HG02588 (cell line): ENCODE measurements at regions not wholly inside any gene's neighbourhood (a gene's known extent, or its start where the extent isn't known, plus 50 kb on each side); places are given as distances from the start of the nearest gene placed in this dataset.
"Not testable (repeated sequence)": the region's sequence is repeated elsewhere in the genome, so short reads cannot be mapped to it uniquely, and the experiment has no call there.

Experiments used
- ATAC-seq: cut with Tn5 transposase; IDR thresholded peaks from one replicate; pipeline ENCODE4 v1.9.1; 2021; ENCODE audit warnings: mild to moderate bottlenecking, moderate library complexity; ENCODE audit not compliant: unreplicated experiment

DNA sequence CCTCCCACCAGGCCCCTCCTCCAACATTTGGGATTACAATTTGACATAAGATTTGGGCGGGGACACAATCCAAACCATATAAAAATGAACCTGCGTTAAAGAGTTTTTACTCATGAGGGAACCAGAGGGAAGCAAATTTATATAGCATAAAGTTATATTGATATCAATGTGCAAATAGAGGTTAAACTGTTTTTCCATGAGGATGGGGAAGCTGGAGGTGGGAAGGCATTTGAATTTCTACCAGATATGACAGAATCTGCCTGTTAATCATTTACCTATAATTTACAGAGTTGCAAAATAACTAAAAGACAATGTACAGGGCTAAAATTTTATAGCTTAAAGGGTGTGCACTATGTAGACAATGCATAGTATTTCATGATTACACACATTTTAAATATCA, 322.0 kb upstream of the FKBP1C start:
- no peak for ATAC-seq

DNA sequence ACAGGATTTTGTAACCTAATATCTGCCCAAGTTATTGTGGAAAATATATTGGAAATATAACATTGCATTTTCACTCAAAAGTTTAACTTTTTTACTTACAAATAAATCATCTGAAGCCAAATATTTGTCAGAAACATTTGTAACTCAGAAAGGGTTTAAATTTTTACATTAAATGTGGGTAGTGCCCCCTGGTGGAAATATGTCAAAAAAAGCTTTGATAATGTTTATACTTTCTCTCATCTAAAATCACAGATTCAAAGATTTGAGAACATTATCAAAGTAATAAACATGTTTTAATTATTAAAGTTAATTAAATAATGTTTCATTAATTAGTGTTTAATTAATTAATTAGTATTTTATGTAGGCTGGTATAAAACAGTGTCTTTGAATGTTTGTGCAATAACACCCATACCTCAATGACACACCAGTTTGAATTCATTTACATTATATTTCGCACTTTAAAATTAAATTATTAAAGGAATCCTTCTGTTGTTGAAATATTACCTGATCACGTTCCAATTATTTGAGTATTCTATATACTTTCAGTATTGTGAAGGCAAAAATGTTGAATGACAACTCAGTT, 320.1 kb upstream of the FKBP1C start:
- no peak for ATAC-seq

DNA sequence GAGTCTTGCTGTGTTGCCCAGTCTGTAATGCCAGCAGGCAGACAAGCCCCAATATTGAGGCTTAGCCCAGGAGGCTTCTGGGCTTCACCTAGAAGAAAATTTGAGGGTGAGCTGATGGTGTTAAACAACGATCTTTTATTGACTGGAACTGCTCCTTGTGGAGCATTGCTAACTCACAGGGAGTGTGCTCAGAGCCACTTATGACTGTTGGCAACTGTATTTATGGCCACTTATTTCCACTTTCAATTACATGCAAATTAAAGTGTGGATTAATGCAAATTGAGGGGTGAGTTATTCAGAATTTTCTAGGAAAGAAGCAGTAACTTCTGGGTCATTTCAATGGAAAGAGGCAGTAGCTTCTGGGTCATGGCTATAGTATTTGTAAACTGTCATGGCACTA, 317.2 kb upstream of the FKBP1C start:
- no peak for ATAC-seq

DNA sequence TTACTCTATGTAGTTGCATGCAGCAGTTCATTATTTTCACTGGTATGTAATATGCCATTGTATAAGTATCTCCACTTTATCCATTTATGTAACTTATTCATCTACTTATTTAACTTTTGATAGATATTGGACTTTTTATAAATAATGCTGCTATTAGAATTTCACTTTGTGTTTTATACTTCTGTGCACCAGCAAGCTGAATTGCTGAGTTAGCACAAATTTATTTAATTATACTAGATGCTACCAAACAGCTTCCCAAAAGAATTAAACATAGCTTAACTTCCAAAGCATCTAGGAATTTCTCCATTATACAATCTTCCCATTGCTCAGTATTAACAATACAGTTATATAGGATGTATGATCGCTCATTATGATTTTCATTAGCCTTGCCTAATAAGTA, 308.0 kb upstream of the FKBP1C start:
- no peak for ATAC-seq

DNA sequence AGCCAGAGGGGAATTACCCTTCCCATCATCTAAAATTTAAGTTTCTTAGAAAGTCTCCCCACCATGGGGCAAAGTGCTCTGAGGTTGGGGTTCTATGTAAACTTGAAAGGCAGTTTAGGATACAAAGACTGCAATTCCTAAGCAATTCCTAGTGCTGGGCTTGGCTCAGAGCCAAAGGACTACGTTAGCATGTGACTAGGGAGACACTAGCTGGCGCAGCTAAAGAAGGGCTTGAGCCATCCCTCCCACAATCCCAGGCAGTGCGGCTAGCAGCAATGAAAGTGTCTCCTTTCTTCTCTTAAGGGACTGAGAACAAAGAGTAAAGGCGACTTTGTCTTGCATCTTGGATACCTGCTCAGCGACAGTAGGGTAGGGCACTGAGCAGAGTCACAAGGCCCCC, 306.6 kb upstream of the FKBP1C start:
- ATAC-seq: no peak

DNA sequence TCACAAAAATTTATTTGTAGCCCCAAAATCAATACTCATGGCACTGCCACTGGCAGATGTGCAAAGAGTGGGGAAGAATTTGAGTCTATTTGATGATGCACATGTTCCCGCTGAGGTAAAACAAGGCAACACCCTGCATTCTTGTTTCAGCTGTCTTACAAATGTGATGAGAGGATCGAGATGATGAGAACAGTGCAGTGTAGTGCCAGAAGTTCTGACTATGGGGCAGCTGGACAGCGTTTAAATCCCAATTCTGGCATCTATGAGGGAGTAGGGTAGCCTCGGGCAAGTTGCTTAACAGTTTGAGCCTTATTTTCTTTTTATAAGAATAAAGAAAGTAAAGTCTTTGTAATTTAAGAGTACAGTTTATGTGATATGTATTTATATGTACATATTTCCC, 296.7 kb upstream of the FKBP1C start:
- ATAC-seq: no peak

DNA sequence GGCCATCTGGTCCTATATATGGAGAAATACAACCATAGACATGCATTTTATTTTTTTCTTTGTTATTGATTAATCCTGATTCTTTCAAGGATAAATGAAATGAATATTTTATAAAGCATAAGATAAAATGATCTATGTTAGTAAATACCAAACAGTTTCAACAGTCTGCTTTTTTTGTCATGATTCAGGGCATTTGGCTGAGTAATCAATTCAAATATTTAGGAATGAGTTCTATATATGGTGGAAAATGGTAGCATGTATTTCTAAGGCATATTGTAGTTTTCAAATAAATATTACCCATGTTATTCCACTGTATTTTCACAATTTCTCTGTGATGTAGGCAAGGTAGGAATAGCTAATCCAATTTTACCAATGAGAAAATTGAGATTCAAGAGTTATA, 287.5 kb upstream of the FKBP1C start:
- ATAC-seq: no peak

DNA sequence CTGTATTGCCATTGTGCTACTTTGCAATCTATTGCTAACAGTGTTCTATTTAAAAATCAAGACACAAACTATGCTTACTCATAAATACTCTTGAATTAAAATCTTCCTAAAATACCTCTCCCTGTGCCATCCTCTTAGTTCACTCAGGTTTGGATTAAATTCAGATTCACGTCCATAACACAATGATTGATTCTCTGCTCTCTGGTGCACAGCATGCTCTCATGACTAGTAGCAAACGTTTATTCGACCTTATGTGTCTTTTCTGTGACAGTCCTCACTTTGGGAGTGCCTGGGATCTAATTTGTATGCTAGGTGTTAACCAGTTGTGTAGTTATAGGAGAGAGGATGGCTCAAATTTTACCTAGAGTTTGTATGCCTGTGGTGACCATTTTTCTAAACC, 270.4 kb upstream of the FKBP1C start:
- no peak for ATAC-seq

DNA sequence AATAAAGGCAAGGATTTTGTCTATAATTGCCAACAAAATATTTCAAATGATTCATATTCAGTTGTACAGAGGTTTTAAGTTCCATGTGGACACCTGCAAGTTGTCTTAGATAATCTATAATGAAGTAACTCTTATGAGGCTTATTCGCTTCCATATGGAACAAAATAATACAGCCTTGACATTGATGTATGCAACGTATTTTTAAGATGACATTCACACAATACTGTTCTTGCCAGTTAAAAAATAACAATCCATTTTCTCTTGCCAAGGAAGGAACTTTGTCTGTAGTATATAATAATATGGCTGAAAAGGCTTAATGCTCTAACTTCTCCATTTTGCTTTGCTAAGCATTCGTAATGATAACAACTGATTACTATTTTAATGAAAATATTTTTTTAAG, 269.3 kb upstream of the FKBP1C start:
- no peak for ATAC-seq

DNA sequence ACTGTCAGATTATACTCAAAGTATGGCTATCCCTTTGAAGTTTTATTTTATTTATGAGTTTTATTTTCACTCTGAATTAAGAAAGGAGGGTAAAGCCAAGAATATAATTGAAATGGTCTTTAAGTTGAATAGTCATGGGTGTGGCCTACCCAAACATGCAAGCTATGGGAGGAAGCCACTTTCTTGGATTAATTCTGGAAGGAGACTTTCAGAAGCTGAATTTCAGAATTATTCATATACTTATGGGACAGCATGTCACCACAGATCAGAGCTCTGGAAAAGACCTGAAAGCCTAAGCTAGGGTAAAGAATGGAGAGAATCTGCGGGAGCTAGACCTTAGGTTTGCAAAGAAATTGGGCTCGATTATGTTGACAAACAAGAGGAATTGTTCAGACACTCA, 242.4 kb upstream of the FKBP1C start:
- no peak for ATAC-seq

DNA sequence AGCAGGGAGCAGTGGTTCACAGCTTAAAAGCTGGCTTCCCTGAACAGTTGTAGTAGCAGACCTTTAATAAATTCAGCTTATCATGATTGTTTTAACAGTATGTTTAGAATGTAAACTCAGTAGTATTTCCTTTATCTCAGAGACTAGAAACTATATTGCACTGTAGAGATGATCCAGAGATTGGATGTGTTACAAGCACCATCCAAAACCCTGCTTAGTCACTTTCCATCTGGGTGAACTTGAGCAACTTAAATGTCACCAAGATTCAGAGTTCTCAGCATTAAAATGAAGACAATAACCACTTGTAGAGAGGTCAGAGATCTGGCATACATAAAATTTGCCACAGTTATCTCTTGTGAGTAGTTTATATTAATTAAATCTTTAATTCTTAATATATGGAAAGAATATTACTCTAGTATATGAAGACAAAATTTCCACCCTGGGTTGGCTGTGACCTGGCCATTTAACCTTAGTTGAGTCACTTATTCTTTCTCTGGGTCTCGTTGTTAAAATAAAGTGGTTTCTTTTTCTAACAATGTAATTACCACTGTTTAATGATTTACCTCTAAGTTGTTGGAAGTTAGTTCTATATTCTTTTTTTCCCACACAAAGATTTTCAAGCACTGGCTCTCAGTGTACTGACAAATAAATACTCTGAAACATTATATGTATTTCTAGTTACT, 239.2 kb upstream of the FKBP1C start:
- ATAC-seq: peak; percentile 37

DNA sequence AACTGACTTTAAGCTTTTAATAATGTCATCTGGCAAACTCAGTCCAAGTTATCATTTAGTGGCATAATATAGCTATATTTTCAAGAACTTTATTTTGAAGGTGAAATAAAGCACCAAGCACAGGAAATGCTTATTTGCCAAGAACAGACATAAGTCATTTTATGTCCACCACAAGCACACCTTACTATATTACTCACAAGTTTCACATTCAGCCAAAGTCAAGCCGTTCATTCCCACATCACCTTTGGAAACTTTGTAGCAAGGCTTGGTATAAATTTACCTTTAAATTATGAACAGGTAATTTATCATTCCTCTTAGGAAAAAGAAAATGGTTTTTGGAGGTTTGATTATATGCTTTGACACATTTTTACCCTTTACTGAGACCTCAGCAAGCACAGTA, 236.8 kb upstream of the FKBP1C start:
- ATAC-seq: peak; percentile 68

DNA sequence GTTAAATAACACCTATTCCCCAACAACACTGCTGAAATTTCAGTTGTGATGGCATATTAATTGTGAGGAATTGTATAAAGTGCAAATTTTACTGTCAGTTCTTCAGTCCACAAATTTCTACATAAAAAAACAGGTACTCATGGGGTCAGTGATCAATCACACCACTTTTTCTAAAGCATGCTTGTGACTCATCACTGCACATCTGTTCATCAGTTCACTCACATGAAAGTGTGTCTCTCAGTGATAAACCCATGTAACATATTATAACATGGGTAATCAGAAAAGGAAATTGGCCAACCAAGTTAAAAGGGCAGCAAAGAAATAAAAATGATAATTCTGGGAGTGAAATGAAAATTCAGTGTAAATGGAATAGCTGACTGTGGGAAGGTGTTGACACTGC, 234.7 kb upstream of the FKBP1C start:
- ATAC-seq: no peak

DNA sequence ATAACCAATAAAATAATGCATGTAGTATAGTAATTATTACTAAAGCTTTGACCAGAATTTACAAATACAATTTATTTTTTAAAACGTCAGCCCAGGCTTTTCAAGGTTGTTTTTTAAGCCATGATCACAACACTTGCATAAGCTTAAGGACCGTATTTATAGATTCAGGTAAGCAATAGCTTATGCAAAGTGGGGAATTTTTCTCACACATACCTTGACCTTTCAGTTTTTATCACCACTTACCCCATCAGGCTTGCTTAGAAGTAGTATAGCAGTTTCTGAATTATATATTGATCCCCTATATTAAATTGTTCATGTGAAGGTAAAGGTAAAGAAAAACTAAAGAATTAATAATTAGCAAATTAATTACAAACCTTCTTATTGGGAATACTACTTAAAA, 232.3 kb upstream of the FKBP1C start:
- ATAC-seq: no peak

DNA sequence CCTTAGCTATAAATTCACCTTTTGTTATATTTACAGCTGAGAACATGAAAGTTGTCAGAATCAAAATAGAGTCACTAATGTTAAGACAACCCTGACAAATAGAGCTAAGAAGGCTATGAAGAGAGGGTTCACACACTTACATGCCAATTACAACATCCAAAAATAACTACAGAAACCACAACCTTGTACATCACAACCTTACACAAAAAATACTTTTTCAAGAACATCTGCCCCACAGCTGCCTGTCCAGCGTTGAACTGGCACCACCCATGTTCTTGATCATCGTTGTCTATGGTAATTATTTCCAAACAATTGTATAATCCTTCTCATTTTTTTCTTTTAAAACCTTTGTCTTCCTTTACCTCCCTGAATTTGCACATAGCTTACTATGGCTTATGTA, 231.2 kb upstream of the FKBP1C start:
- ATAC-seq: no peak

DNA sequence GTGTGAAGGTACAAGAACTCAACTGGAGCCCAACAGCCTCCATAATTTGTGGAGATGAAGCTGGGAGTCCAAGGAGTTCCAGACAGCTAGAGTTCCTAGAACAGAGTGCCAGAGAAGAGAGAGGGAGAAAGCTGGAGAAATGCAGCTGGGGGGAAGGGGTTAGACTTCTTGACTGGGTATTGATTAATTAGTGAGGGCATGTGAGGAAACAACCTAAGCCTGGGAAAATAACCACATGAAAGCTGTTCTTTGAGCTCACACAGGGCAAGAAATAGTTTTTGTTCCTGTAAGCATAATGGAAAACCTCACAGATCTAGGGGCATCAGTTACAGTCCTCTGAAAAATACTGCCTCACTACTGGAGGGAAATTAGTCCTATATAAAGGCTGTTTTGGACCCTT, 230.5 kb upstream of the FKBP1C start:
- ATAC-seq: no peak

DNA sequence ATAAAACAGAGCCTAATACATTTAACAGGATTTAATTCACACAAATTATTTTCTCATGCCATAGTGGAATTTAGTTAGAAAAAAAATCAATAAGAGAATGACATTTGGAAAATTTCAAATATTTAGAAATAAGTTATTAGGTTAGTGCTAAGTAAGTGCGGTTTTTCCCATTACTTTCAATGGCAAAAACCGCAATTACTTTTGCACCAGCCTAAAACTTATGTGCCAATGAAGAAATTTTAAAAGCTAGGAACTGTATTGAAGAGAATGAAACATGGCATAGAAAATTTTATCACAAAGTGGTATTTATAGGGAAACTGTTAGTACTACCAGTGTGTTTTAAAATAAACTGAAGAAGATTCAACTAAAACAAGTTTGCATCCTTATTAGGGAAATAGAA, 228.3 kb upstream of the FKBP1C start:
- no peak for ATAC-seq

DNA sequence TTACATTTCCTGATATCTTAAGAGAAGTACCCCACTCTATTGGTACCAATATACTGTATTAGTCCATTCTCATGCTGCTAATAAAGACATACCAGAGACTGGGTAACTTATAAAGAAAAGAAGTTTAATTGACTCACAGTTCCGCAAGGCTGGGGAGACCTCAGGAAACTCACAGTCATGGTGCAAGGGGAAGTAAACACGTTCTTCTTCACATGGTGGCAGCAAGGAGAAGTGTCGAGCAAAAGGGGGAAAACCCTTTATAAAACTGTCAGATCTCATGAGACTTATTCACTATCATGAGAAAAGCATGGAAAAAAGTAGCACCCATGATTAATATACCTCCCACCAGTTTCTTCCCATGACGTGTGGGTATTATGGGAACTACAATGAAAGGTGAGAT, 219.6 kb upstream of the FKBP1C start:
- not testable (repeated sequence) for ATAC-seq

DNA sequence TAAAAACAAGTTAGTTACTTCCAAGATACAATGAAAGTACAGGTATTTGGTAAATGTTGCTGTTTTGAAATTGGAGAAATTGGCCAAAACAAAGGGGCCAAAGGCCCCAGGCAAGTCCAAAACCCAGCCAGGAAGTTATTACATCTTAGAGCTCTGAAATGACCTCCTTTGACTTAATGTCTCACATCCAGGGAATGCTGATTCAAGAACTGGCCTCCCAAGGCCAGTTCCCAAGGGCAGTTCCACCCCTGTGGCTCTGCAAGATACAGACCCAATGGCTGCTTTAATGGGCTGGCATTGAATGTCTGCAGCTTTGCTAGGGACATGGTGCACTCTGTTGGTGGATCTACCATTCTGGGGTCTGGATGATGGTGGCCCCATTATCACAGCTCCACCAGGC, 217.3 kb upstream of the FKBP1C start:
- ATAC-seq: no peak

DNA sequence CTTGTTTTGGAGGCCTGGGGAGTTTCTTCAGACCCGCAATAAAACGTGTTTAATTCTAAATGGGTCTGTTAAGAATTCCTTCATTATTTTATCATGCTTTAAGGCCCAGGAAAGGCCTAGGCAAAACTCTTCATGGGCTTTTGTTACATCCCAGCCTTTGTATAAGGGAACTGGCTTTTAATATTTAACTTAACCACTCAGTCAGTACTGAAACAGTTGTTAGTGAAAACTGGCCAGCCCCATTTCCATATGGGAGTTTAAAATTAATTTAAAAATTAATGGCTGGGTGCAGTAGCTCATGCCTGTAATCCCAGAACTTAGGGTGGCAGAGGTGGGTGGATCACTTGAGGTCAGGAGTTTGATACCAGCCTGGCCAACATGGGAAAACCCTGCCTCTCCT, 213.2 kb upstream of the FKBP1C start:
- ATAC-seq: no peak

DNA sequence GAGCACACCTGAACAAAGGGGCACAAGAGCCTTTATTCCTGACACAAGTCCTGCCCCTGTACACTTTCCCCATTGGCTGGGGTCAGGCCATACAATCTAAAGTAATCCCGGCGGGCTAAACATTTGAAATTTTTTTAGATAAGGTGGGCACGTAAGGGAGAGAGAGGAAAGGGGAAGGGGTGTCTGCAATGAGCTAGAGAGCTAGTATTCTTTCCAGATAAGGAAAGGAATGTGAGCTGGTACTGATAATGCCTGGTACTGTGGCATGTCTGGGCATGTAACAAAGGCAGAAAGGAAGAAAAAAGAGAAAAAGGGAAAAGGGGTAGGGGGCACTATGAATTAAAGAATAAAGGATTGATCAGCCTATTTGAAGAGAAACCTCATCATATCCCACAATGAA, 212.0 kb upstream of the FKBP1C start:
- ATAC-seq: not testable (repeated sequence)

DNA sequence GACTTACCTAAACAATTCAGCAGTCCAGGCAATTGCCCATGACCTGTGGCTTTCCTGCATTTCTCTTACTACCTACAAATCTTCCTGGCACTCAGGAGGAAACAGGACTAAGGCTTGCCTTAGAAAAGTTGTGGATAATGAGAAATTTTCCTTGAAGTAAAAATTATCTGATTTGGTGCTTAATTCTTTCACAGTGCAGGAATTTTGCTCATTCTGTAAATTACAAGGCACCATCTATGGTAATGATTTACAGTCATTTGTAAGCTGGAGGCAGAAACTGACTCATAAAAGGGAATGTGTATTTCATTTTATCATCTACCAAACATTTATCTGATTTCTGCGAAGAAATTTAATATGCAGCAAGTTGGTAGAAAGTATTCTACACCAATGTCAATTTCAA, 211.5 kb upstream of the FKBP1C start:
- no peak for ATAC-seq

DNA sequence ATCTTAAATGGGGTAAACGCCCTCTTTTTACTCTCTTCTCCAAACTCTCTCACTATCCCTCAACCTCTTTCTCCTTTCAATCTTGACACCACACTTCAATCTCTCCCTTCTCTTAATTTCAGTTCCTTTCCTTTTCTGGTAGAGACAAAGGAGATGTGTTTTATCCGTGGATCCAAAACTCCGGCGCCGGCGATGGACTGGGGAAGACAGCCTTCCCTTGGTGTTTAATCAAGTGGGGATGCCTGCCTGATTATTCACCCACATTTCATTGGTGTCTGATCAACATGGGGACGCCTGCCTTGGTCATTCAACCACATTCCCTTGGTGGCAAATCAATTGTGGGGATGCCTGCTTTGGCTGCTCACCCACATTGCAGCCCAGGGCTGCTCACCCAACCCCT, 205.3 kb upstream of the FKBP1C start:
- ATAC-seq: not testable (repeated sequence)
